HL-60 (cell line): ENCODE measurements at regions not wholly inside any gene's neighbourhood (a gene's known extent, or its start where the extent isn't known, plus 50 kb on each side); places are given as distances from the start of the nearest gene placed in this dataset.

Experiments
- DNase-seq, 2 experiments: peaks; one replicate each; pipeline ENCODE4 v3.0.0-alpha.2; 2010 to 2020; ENCODE audit warnings: low read depth in 1 of 2, low spot score in 1 of 2
- H3K27ac ChIP-seq: fragments of 250-450 bp; sonication (Bioruptor Pico); replicated peaks from 2 replicates; pipeline ENCODE4 v1.5.1; 2020; ENCODE audit warnings: mild to moderate bottlenecking, moderate library complexity
- H3K27me3 ChIP-seq: fragments of 250-450 bp; sonication (Bioruptor Pico); 2 replicates; pipeline ENCODE4 v1.5.1; 2021; ENCODE audit warnings: mild to moderate bottlenecking, moderate library complexity; ENCODE audit not compliant: insufficient read depth, poor library complexity, severe bottlenecking
- H3K4me3 ChIP-seq: replicated peaks from 2 replicates; pipeline ENCODE4 v1.5.1; 2011; ENCODE audit warnings: mild to moderate bottlenecking, control low read depth, low read length; ENCODE audit not compliant: insufficient read depth
- GABPA ChIP-seq: IDR thresholded peaks from 2 replicates; pipeline ENCODE4 v1.6.1; 2012; ENCODE audit warnings: low read depth
- POLR2AphosphoS5 ChIP-seq: IDR thresholded peaks from 2 replicates; pipeline ENCODE4 v1.6.1; 2012; ENCODE audit warnings: low read depth
- SPI1 ChIP-seq: IDR thresholded peaks from 2 replicates; pipeline ENCODE4 v1.6.1; 2012; ENCODE audit warnings: low read depth, mild to moderate bottlenecking, borderline replicate concordance
- TF ChIP-seq, protein P1 (sequence below): IDR thresholded peaks from one replicate; pipeline ENCODE4 v1.5.1; 2011; ENCODE audit warnings: low read length, control low read depth, inconsistent platforms; ENCODE audit not compliant: insufficient read depth
- TF ChIP-seq, protein P2 (sequence below): IDR thresholded peaks from 2 replicates; pipeline ENCODE4 v1.6.1; 2012; ENCODE audit warnings: low read depth; ENCODE audit not compliant: insufficient replicate concordance

DNA sequence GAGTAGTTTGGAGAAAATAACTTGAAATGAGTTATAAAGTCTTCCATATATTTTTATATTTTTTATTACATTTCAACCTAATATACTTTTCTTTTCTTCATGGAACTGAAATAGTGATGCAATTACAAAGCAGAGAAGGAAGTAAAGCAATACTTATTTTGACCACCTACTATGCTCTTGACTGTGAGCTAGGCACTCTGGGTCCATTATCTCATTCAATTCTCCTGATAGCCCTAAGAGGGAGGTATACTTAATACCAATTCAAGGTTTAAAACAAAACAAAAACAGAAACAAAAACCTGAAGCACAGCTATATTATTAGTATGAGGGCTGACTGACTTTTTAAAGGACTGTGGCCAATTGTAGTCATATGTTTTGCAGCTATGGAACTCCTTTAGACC lies 193.5 kb downstream of the MAD2L1 start:
- TF ChIP-seq POLR2AphosphoS5 (no peak), GABPA (no peak), SPI1 (no peak)
- TF ChIP-seq, protein P1, sequence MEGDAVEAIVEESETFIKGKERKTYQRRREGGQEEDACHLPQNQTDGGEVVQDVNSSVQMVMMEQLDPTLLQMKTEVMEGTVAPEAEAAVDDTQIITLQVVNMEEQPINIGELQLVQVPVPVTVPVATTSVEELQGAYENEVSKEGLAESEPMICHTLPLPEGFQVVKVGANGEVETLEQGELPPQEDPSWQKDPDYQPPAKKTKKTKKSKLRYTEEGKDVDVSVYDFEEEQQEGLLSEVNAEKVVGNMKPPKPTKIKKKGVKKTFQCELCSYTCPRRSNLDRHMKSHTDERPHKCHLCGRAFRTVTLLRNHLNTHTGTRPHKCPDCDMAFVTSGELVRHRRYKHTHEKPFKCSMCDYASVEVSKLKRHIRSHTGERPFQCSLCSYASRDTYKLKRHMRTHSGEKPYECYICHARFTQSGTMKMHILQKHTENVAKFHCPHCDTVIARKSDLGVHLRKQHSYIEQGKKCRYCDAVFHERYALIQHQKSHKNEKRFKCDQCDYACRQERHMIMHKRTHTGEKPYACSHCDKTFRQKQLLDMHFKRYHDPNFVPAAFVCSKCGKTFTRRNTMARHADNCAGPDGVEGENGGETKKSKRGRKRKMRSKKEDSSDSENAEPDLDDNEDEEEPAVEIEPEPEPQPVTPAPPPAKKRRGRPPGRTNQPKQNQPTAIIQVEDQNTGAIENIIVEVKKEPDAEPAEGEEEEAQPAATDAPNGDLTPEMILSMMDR = no peak
- TF ChIP-seq, protein P2, sequence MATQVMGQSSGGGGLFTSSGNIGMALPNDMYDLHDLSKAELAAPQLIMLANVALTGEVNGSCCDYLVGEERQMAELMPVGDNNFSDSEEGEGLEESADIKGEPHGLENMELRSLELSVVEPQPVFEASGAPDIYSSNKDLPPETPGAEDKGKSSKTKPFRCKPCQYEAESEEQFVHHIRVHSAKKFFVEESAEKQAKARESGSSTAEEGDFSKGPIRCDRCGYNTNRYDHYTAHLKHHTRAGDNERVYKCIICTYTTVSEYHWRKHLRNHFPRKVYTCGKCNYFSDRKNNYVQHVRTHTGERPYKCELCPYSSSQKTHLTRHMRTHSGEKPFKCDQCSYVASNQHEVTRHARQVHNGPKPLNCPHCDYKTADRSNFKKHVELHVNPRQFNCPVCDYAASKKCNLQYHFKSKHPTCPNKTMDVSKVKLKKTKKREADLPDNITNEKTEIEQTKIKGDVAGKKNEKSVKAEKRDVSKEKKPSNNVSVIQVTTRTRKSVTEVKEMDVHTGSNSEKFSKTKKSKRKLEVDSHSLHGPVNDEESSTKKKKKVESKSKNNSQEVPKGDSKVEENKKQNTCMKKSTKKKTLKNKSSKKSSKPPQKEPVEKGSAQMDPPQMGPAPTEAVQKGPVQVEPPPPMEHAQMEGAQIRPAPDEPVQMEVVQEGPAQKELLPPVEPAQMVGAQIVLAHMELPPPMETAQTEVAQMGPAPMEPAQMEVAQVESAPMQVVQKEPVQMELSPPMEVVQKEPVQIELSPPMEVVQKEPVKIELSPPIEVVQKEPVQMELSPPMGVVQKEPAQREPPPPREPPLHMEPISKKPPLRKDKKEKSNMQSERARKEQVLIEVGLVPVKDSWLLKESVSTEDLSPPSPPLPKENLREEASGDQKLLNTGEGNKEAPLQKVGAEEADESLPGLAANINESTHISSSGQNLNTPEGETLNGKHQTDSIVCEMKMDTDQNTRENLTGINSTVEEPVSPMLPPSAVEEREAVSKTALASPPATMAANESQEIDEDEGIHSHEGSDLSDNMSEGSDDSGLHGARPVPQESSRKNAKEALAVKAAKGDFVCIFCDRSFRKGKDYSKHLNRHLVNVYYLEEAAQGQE = no peak
- H3K27ac ChIP-seq = no peak overlapping the region

DNA sequence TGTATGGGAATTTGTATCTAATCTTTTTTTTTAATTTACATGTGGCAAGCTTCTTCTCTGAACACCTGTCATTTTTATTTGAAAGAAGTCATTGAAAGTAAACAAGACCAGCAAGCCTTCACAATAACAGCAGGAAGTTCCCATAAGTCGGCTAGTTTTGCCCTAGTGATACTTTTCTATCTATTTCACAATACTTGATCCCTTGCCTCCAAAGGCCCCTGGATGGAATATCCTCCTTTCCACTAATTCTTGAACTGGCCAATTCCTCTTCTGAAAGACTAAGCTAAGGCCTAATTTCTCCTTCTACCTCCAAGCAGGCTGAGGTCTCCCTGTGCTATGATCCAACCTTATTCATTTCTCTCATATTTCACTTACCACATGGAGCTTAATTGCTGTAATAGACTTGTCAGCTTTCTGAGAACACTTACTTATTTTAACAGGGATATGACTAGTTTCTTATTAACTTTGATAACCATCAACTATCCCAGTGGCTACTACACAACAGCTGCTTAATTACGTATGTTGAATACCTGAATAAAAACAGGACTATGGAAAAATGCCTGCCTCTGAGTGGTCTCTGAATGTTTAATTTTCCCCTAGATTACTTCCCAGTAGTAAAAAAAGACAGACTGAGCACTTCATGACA lies 194.2 kb downstream of the MAD2L1 start:
- Histone ChIP-seq H3K4me3 (no peak overlapping the region), H3K27me3 (no peaks in the 10 kb centered on the region), H3K27ac (no peak overlapping the region)
- TF ChIP-seq, protein P1 = no peak
- TF ChIP-seq, protein P2 = no peak
- TF ChIP-seq GABPA = no peak
- no peak for DNase-seq

More for the DNA sequence above, 193.5 kb downstream of the MAD2L1 start:
- Histone ChIP-seq H3K27me3 (no peaks in the 10 kb centered on the region), H3K4me3 (no peak overlapping the region)
- DNase-seq = no peak

DNA sequence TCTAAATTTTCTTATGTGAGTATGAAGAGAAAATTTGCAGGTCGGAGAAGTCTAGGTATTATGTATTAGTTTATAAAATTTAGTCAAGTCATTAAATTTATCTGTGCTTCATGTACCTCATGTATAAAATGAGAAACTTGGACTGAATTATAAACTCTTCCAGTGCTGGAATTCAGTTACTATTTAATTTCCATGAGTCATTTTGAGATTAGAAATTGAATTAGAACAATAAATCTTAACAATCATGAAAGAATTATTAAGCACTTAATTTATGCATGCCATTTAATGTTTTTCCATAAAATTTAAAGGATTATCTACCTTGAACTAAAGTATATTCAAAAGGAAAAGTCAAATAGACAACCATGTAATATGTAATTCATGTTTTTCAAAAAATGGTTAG lies 195.8 kb downstream of the MAD2L1 start:
- H3K4me3 ChIP-seq = no peak overlapping the region
- TF ChIP-seq, protein P1 = no peak
- TF ChIP-seq SPI1 (no peak), POLR2AphosphoS5 (no peak), GABPA (no peak)
- DNase-seq = no peak
- H3K27me3 ChIP-seq = no peaks in the 10 kb centered on the region
- no peak overlapping the region for H3K27ac ChIP-seq

DNA sequence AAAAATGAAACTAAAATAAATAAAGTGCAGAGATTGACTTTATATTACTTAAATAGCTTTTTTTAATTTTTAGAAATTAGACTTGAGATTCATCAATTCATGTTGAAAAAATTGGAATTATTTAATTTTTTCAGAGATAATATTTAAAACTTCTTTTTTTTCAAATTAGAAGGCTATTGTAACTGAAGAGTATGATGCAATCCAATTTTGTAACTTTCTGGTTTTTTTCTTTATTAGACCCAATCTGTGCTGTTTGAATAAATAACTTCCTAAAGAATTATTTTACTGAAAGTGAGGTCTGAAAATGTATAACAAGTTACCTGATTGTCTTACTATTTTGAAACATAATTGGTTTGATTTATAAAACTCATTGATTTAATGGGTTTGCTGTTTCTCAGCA lies 200.9 kb downstream of the MAD2L1 start:
- H3K27me3 ChIP-seq = no peaks in the 10 kb centered on the region
- H3K27ac ChIP-seq = no peak overlapping the region
- no peak overlapping the region for H3K4me3 ChIP-seq
- no peak for TF ChIP-seq SPI1
- TF ChIP-seq, protein P1 = no peak
- TF ChIP-seq, protein P2 = no peak
- TF ChIP-seq POLR2AphosphoS5 = no peak
- no peak for TF ChIP-seq GABPA
- DNase-seq = no peak
